NK-92 treated with Interleukin-12 subunit alpha and Interleukin-12 subunit beta, amount 100 ng/mL, for 24 hours (cell line): ENCODE measurements at regions not wholly inside any gene's neighbourhood (a gene's known extent, or its start where the extent isn't known, plus 50 kb on each side); places are given as distances from the start of the nearest gene placed in this dataset.

ENCODE experiments used
- DNase-seq: peaks from one replicate; lab custom pipeline; 2025; lab: John Stamatoyannopoulos, UW

DNA sequence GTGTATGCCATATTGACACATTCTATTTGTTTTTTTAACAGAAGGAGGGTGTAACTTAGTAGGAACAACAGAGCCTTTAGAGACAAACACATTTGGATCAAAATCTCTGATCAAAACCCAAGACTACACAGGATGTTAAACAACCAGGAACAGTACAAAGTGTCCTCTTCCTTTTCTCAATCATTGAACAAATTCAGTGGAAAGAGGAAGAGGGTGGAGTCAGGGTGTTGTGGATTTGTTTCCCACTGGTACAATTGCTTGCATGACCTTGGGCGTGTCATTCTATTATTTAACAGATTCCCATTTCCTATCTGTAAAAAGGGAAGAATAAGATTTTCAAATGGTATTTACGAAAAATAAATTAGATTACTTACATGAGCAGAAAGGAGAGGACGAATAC is 1162.8 kb upstream of the PRKX start:
- no peak for DNase-seq

DNA sequence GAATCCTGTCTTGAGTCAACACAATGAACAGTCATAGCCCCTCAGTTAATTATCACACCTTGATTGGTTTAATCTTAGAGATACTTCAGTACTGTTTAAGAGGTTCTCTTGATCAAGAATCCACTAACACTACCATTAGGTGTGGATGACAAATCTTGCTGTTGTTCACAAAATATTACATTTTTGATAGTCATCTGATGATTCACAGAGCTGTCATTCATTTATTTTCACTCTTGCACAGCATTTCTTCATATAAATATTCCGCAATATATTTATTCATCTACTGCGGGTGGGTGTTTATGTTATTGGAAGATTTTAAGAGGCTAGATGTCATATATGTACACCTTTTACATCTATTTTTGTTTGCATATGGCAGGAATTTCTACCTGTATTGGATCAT is 1138.1 kb upstream of the PRKX start:
- no peak for DNase-seq

DNA sequence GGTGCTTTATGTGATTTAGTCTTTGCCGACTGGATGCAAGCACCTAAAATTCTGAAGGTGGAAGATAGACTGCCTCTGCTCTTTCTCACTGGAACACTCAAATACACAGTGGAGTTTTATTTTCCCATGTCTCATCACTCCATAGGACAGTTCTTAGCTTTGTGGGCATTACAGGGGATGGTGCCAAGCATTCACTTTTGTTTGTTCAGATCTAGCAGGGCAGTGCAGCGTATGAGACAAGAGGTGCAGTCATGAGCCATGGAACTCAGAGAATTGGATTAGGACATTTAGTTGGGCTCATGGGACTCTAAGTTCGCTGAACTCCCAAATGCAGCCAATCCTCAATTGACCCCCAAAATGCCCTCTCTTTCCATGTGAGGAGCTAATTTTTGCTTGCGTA is 1136.9 kb upstream of the PRKX start:
- DNase-seq, result no peak

DNA sequence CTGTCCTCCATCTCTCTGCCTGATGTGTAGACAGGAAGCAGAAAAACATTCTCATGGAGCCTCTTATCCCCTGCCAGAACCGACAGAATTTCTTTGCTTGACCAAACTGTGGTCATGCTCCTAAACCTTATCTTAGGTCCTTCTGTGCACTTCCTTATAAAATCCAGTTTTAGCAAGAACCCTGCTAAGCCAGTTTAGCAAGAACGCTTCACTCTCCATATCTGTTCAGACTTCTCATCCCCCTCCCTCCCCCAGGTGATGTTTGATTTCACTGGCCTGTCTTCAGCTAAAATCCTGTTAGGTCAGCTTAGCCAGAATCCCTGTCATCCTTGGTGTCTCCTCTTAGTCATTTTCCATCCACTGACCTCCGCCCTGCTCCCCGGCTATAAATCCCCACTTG is 1130.9 kb upstream of the PRKX start:
- DNase-seq, result no peak

DNA sequence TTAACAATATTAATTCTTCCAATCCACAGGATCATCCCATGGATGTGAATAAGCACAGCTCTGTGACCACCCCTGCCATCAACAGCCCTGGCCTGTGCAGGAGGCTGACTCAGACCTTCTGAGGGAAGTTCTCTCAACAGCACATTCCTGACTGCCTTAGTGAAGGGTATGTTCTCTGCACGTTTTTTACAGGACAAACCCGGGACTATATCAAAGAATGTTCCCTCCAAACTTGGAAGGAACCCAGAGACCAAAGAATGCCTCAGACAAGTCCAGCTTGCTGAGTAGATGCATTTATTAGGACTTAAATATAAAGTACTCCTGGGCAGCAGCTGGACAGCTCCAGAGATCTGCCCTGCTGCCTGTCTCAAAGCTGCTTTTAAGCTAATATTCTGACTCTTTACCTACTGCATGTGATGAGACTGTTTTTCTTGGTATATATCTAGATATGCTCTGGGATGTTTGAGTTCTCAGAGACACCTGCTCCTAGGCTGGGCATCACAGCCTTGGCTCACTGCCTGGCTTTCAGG is 1127.8 kb upstream of the PRKX start:
- no peak for DNase-seq

DNA sequence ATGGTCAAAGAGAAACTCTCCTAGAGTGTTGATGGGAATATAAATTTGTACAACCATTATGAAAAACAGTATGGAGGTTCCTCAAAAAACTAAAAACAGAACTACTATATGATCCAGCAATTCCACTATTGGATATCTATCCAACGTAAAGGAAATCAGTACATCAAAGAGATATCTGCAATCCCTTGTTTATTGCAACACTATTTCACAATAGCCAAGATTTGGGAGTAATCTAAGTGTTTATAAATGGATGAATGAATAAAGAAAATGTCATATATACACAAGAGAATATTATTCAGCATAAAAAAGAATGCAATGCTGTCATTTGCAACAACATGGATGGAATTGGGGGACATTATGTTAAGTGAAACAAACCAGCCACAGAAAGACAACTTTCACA is 1118.1 kb upstream of the PRKX start:
- DNase-seq, result no peak

DNA sequence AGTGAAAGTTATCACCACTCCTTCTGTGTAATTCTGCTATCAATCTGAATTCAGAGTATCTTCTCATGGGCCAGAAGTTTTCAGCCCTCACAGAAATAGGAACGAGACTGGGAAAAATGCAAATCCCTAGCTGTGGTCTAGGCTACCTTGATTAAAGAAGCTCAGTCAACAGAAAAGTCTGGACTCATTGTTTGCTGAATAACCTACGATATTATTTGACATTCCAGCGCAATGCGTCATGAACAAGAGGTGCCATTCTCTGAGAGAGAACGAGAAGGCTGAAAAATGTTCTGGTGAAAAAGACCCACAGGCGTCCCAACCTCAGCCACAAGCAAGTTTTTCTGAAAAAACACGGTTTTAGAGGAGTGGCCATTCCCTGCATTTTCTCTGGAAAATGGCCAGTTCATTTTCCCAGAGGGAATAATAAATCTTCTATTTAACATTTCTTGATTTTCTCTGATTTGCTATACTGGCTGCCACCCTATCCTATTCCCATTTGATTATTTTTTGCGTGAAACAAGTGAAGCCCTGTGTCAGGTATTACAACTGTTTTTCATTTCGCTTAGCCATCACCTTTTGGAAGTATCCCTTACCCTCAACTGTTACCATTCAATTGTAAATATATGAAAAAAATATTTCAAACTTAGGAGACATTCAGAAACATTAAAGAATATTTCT is 1117.6 kb upstream of the PRKX start:
- no peak for DNase-seq

DNA sequence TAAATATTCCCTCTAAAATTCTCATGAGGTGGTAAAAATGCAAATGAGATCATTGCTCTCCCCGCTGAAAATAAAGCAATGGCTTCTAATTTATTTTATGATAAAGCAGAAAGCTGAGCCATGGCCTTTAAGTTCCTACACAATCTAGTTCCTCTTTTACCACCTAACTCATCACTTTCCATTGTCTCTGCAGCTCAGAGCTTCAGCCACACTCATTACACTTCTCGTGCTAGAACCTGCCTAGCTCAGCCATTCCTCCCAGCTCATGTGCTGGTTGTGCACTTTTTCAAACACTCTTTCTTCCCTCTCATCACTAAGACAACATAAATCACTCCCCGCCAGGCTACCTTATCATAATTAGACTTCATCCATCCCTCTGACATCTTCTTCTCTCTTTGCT is 1112.1 kb upstream of the PRKX start:
- no peak for DNase-seq

DNA sequence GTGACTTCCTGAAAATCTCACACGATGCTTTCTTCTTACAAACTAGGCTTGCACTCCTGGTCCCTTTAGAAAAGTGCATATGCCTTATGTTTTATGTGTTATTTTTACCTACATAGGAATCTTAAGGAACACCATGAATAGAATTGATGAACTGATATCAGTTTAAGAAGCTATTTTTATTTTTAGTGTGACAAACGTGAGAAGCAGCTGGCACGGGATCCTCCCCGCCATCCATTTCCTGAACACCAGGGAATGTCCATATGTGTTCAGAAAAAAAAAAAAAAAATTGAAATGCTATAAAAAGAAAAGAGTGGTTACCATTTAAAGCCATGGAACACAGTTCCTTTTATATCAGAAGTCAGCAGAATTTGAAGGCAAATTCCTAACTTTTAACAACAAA is 1096.1 kb upstream of the PRKX start:
- DNase-seq, result no peak

DNA sequence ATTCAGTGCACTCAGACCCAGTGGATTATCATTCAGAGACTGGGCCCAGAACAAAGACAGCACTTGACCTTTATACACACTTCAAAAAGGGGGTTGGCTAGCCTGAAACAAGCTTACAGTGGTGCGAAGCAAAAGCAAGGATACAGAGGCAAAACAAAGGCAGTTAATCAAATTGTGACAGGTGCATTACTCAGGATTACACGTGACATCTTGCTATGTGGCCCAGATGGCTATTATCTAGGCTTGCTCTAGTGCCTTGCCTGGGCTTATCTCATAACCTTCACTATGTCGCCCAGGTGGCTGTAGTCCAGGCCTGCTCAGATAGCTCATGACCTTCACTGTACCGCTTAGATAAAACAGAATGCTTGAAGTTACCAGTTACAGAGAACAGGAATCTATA is 1092.1 kb upstream of the PRKX start:
- DNase-seq, result no peak

DNA sequence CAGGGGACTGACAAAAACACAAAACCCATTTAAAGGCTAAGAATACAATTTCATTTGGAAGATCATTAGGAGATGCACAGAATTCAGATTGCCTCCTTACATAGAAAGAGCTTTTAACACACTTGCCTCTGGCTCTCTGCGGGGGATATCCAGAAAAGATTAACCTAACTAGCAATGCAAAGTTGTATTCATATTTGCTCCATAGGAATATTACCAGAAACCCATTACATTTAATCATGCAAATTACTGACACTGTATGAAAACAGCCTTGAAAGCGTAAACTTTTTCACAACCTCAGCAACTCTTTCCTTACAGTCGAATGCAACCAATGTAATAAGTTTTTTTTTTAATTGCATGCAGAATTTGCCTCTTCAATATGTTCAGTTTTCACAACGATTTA is 1087.3 kb upstream of the PRKX start:
- no peak for DNase-seq

DNA sequence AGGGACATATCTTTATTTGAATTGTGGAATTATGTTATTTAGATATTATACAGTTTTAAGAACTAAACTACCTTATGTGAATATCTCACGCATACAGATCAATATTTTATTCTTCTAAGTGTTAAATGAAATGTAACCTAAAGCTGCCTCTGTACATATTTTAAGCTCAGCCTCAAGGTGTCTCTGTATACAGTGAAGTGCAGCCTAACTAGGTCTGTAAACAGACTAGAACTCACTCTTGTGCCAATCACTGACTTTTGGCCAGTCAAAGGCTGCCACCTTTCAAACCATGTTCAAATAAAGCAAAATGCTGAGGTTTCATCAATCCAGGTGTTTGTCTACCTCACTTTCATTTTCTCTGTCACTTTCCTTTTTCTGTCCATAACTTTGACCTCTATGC is 1074.5 kb upstream of the PRKX start:
- DNase-seq, result no peak

DNA sequence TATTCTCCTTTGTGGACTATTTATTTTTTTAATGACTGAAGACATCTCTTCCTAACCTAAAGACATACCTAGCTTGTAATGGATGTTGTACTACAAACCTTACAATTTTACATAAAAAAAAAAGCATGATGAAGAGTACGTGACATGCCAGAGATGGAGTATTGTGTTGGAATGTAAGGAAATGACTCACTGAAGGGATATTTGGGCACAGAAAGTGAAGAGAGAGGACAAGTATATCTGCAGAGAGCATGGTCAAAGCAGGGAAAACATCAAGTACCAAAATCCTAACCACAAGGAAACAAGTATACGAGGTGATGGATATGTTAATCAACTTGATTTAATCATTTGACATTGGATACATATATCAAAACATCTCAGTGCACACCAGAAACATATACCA is 1051.4 kb upstream of the PRKX start:
- no peak for DNase-seq

DNA sequence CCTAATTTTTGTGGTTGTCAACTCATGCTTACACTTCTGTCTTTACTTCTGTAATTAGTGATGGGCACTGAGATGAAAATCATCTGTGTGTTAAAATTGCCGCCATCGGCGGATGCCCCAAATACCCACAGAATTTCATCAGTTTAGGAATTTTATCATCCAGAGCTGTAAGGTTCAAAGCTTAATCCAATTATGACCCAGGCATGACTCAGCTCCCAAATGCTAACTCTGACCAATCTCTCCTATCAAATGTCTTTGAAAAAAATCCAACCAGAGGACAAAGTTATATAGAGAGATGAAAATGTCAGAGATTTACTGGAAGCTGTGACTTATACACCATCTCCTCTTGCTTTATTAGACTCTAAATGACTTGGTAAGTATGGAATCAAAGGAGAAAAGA is 1048.7 kb upstream of the PRKX start:
- DNase-seq, result no peak

DNA sequence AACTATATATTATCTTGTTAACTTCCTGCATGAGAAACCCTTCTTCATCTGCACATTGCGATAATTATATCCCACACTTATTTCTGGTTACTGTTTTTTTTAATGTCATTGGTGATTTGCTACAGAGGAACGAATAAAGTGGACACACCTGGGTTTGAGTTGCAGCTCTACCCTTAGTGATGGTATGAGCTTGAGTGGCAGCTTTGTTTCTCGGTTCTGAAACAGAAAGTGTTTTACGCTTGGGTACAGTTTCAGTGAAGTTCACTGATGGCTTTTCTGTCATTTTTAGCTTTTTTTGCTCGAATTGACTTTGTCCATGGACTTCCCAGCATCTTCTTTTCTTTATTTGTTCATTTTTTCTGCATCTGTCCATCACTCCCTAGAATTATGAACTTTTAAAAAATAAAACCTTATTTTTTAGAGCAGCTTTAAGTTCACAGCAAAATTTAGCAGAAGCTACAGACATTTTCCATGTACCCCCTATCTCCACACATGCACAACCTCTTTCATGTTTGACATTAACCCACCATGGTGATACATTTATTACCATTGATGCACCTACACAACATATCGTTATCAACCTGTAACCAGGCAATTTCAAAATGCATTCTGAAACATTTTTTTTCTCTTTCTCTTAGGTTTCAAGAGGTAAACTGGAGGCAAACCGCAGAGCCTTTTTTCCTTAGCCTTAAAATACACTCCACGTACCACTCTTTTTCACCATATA is 1041.6 kb upstream of the PRKX start:
- DNase-seq, result no peak

DNA sequence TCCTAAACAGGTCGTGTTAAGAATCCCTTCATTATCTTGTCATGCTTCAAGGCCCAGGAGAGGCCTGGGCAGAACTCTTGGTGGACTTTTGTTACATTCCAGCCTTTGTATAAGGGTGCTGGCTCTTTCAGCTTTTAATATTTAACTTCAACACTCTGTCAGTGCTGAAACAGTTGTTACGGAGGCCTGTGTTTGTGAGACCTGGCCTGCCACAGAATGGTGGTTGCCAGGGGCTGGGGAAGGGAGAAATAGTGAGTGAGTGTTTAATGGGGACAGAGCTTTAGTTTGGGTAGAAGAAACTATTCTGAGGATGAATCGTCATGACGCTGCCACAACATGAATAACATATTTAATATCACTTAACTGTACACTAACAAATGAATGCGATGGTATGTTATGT is 1027.6 kb upstream of the PRKX start:
- DNase-seq, result no peak

DNA sequence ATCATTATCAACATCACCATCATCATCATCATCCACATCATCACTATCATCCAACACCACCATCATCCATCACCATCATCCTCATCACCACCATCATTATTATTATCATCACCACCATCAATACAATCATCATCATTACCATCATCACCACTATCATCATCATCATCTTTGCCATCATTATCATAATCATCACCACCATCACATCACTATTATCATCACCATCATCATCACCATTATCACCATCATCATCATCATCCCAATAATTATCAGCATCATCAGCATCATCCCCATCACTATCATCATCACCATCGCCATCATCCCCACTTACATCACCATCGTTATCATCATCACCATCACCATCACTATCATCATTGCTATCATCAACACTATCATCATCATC is 1021.9 kb upstream of the PRKX start:
- DNase-seq, result no peak

DNA sequence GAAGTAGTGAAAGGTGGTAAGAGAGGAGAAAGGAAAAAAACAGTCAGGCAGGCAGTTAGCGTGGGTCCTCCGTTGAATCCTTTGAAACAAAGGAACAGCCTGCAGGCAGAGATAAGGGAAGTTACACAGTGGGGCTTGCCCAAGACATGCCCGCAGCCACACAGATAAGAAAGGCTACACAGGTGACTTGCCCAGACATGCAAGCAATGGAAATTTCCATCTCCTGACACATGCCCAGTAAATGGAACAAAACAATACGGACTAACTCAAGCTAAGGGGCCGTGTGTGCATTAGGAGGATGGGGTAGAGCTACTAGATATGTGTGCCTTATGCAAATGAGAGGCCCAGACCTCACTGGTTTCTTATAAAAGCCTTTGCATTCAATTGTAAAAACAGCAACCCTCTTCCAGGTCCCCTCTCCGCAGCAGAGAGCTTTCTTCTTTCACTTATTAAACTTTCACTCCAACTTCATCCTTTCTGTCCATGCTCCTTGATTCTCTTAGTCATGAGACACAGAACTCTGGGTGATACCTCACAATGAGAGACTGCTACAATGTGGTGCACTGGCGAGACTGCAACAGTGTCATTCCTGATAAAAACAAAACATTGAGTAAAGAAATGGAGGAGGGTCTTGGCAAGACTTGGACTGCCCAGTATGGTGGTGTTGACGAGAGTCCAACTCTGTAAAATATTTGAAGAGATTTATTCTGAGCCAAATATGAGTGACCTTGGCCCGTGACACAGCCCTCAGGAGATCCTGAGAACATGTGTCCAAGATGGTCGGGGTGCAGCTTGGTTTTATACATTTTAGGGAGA is 997.4 kb upstream of the PRKX start:
- no peak for DNase-seq

DNA sequence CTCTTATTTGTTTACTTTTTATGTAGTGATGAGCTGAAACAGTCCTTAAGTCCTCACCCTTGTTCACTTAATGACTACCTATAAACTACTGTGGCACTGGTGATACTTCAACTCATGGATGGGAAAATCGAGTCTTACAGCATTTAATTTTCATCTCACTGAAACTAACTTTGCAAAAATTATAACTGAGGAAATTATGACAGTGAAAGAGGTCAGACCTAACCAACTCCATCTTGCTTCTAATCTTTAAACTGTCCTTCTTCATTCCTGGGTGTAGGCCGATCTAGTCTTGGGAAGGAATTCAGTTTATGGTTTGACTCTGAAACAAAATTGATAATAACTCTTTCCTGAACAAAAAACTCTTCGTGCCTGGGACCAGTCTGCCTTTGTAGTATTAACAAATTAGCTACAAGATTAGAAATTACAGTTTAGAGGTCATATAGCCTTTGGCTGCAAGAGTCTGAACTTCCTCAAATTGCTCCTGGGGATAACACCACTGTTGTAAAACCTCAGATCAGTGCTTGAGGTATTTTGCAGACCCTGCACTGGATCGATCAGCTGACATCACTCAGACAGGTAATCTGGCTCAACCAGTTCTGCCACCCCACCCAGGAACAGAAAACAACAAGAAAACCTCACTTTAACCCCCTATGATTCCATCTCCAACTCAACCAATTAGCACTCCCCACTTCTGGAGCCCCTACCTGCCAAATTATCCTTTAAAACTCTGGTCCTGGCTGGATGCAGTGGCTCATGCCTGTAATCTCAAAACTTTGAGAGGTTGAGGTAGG is 995.7 kb upstream of the PRKX start:
- DNase-seq, result no peak

DNA sequence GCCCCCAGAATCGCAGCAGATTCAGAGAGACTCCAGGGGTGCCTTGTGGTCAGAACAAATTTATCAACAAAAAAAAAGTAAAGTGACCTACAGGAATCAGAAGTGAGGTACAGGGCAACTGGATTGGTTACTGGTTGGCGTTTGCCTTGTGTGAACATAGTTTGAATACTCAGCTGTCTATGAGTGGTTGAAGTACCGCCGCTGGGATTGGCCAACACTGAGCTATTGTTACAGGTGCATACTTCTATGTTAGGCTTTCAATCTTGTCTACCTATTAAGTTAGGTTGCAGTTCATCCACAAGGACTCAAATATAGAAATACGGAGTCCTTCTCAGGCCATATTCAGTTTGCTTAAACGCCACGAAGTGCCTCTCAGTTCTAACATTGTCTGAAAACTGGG is 993.5 kb upstream of the PRKX start:
- DNase-seq, result no peak

DNA sequence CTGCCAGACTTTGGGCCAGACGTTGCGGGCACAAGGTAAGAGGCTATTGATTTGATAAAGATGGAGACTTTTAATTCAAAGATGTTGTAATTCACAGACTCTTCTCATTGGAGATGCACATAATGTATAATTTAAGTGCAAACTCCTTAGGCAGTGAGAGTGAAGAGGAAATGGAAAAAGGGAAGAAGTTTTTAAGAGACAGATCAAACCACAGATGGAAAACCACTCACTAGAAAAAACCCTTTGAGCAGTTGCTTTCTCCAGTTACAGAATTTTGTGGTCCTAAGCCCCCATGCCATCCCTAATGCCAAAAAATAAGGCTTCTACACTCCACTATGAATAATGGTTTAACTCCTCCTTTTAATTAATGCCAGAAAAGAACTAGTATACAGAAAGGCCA is 977.1 kb upstream of the PRKX start:
- no peak for DNase-seq

DNA sequence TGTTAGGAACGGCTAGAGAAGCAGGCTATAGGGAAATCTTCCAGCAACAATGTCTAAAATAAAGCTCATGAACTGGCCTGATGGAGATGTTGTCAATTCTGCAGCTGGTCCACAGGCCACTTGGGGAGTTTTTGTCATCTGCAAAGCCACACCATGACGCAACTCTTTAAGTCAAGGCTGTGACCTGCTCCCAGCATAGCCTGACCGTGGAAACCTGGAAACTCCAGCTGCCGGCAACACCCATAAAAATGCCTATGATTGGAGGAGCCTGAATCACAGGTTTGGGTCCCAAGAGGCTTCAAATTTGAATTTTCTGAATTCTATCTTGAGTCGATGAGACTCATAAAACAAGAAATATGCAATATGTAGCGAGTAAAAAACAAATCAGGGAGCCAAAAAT is 969.2 kb upstream of the PRKX start:
- DNase-seq, result no peak
